K562 (cell line): ENCODE measurements at regions not wholly inside any gene's neighbourhood (a gene's known extent, or its start where the extent isn't known, plus 50 kb on each side); places are given as distances from the start of the nearest gene placed in this dataset.

Source experiments
- ATAC-seq: fragments of 200-7000 bp; cut with Tn5 transposase; 3 replicates; pipeline ENCODE4 v1.9.1; 2020; ENCODE audit warnings: moderate library complexity
- BruUV-seq: library from RNA; stranded (reverse); fragments of 400-500 nt; replicated peaks from 2 replicates; lab custom pipeline; 2021; lab: Mats Ljungman, UMichigan
- CTCF ChIA-PET: fragments of 300-600 bp; formaldehyde crosslinking; extraction: SDS; loops from one replicate; lab custom pipeline; 2021; ENCODE audit warnings: low intra/inter-chr PET ratio; lab: Yijun Ruan, JAX
- POLR2A ChIA-PET: fragments of 300-600, 350-650 bp; sonication (Branson Sonifier 250); formaldehyde crosslinking; extraction: SDS; loops from one replicate; lab custom pipeline; 2021; ENCODE audit warnings: antibody characterized with exemption, inconsistent platforms; lab: Yijun Ruan, JAX
- DNase-seq, 4 experiments: peaks; one replicate each; pipeline versions ENCODE4 v3.0.0 to v3.0.0-alpha.2; 2011 to 2018; ENCODE audit warnings: low spot score in 3 of 4, mixed read lengths in 3 of 4; ENCODE audit errors: extremely low read depth in 1 of 4
- FAIRE-seq: peaks from 2 replicates; lab custom pipeline; 2011; peaks lifted over from hg19 to GRCh38; lab: Jason Lieb, UNC
- H2AFZ ChIP-seq: 2 replicates; pipeline ENCODE4 v1.6.0; 2011; ENCODE audit warnings: low read depth, low read length, control low read depth, inconsistent platforms
- H3K27ac ChIP-seq: fragments of 200-600 bp; 3 replicates; pipeline ENCODE4 v1.8.0; 2011; ENCODE audit warnings: low read depth, mild to moderate bottlenecking, control low read depth, inconsistent platforms, low read length, moderate library complexity, mixed read lengths; ENCODE audit errors: extremely low read depth
- H3K27me3 ChIP-seq, 2 experiments: fragments of 300-600 bp in 1 of 2; 2 replicates in 1 of 2; 3 replicates in 1 of 2; pipeline versions ENCODE4 v1.6.0 to v1.8.0; 2011; ENCODE audit warnings: inconsistent platforms in 2 of 2, low read length in 2 of 2, mild to moderate bottlenecking in 1 of 2, mixed read lengths in 1 of 2, moderate library complexity in 1 of 2; ENCODE audit not compliant: control insufficient read depth in 2 of 2, insufficient read depth in 2 of 2
- H3K36me3 ChIP-seq: fragments of 300-600 bp; 3 replicates; pipeline ENCODE4 v1.8.0; 2011; ENCODE audit warnings: mild to moderate bottlenecking, low read length, inconsistent platforms; ENCODE audit not compliant: control insufficient read depth, insufficient read depth
- H3K4me1 ChIP-seq, 2 experiments: fragments of 200-600 bp in 1 of 2; replicated peaks in 1 of 2; 2 replicates in 1 of 2; 3 replicates in 1 of 2; pipeline versions ENCODE4 v1.5.1 to v1.8.0; 2011; ENCODE audit warnings: inconsistent platforms in 2 of 2, low read length in 2 of 2, mild to moderate bottlenecking in 1 of 2, mixed read lengths in 1 of 2, moderate library complexity in 1 of 2; ENCODE audit not compliant: control insufficient read depth in 2 of 2, insufficient read depth in 2 of 2
- H3K4me2 ChIP-seq: 2 replicates; pipeline ENCODE4 v1.6.1; 2011; ENCODE audit warnings: low read length, control low read depth, inconsistent platforms, mixed read lengths; ENCODE audit not compliant: insufficient read depth
- H3K4me3 ChIP-seq: fragments of 200-600 bp; sonication (generic), shearing (Covaris generic); 2 replicates; pipeline ENCODE4 v1.5.1; 2016; ENCODE audit warnings: control low read depth, inconsistent platforms
- H3K79me2 ChIP-seq: fragments of 200-600 bp; 3 replicates; pipeline ENCODE4 v1.8.0; 2011; ENCODE audit warnings: low read length, inconsistent platforms; ENCODE audit not compliant: control insufficient read depth, insufficient read depth
- H3K9ac ChIP-seq, 2 experiments: 2 replicates each; pipeline versions ENCODE4 v1.6.0 to v1.6.1; 2011; ENCODE audit warnings: low read depth in 2 of 2, low read length in 2 of 2, control low read depth in 1 of 2, inconsistent platforms in 1 of 2, mild to moderate bottlenecking in 1 of 2, mixed read lengths in 1 of 2; ENCODE audit not compliant: insufficient read depth in 1 of 2
- H3K9me1 ChIP-seq: one replicate; pipeline ENCODE4 v1.6.0; 2011; ENCODE audit warnings: inconsistent platforms, mild to moderate bottlenecking, low read length, moderate library complexity; ENCODE audit not compliant: control insufficient read depth, insufficient read depth
- H3K9me3 ChIP-seq: replicated peaks from 2 replicates; pipeline ENCODE4 v1.5.1; 2011; ENCODE audit warnings: low read depth, low read length, inconsistent platforms; ENCODE audit not compliant: control insufficient read depth, insufficient read depth
- H4K20me1 ChIP-seq: replicated peaks from 2 replicates; pipeline ENCODE4 v1.6.1; 2011; ENCODE audit warnings: low read length, inconsistent platforms, mixed read lengths; ENCODE audit not compliant: control insufficient read depth, insufficient read depth
- BCOR ChIP-seq: fragments of 450-650 bp; IDR thresholded peaks from 2 replicates; pipeline ENCODE4 v1.6.1; 2016
- CEBPG ChIP-seq, 3 experiments: fragments of 200-800 bp in 1 of 3; sonication (Bioruptor generic) in 1 of 3; sonication (generic) in 1 of 3; formaldehyde crosslinking in 1 of 3; IDR thresholded peaks in 2 of 3; conservative IDR thresholded peaks in 1 of 3; 2 replicates each; pipeline versions ENCODE4 v1.6.1 to v1.8.0; 2016 to 2022; ENCODE audit warnings: missing compliant biosample characterization in 2 of 3, missing genetic modification characterization in 2 of 3, mild to moderate bottlenecking in 1 of 3, missing genetic modification reagents in 1 of 3
- DACH1 ChIP-seq: fragments of 450-650 bp; IDR thresholded peaks from 2 replicates; pipeline ENCODE4 v1.6.1; 2018; ENCODE audit not compliant: partially characterized antibody
- GTF2E2 ChIP-seq: fragments of 200-800 bp; sonication (Bioruptor generic); IDR thresholded peaks from 2 replicates; pipeline ENCODE4 v1.6.1; 2016; ENCODE audit warnings: missing genetic modification characterization, missing compliant biosample characterization
- KDM1A ChIP-seq, 2 experiments: fragments of 450-650 bp; IDR thresholded peaks; 2 replicates each; pipeline ENCODE4 v1.6.1; 2016; ENCODE audit warnings: mild to moderate bottlenecking in 2 of 2
- LARP7 ChIP-seq: fragments of 450-650 bp; IDR thresholded peaks from 2 replicates; pipeline ENCODE4 v1.6.1; 2016
- POLR3A ChIP-seq: IDR thresholded peaks from 2 replicates; pipeline ENCODE4 v1.6.1; 2011; ENCODE audit warnings: borderline replicate concordance, mild to moderate bottlenecking, moderate library complexity; ENCODE audit not compliant: insufficient read length, insufficient read depth; ENCODE audit errors: extremely low read depth
- POLR3G ChIP-seq: IDR thresholded peaks from 2 replicates; pipeline ENCODE4 v1.6.1; 2011; ENCODE audit not compliant: insufficient read length, insufficient replicate concordance; ENCODE audit errors: extremely low read depth
- SAFB2 ChIP-seq: fragments of 200-400 bp; formaldehyde crosslinking; IDR thresholded peaks from 2 replicates; pipeline ENCODE4 v1.6.1; 2018; ENCODE audit warnings: borderline replicate concordance, low read length, low read depth, moderate library complexity; ENCODE audit not compliant: severe bottlenecking
- TARDBP ChIP-seq: fragments of 450-650 bp; IDR thresholded peaks from 2 replicates; pipeline ENCODE4 v1.6.1; 2016
- TRIM28 ChIP-seq: fragments of 450-650 bp; IDR thresholded peaks from 2 replicates; pipeline ENCODE4 v1.6.1; 2017
- ZFP36 ChIP-seq: fragments of 150-350 bp; IDR thresholded peaks from 2 replicates; pipeline ENCODE4 v1.6.1; 2018; ENCODE audit warnings: low read length, low read depth; ENCODE audit not compliant: partially characterized antibody
- ZNF124 ChIP-seq: sonication (generic); formaldehyde crosslinking; IDR thresholded peaks from 2 replicates; pipeline ENCODE4 v1.8.1; 2022; ENCODE audit warnings: missing genetic modification reagents
- WGBS: fragments of 100-300 bp; shearing (Covaris generic); methylation state at CpG from one replicate; pipeline ENCODE4 v1.1.6; 2016; ENCODE audit warnings: low coverage, mixed read lengths; ENCODE audit not compliant: insufficient coverage; ENCODE audit errors: missing lambda C conversion rate; 5-methylcytosine and 5-hydroxymethylcytosine counted together
- in situ Hi-C: fragments of 300-500 bp; cut with MboI; formaldehyde crosslinking; loops from 4 replicates; pipeline ENCODE4 v1.15.0; 2018; ENCODE audit warnings: inconsistent platforms, mixed read lengths
- intact Hi-C: fragments of 100-400 bp; cut with micrococcal nuclease; formaldehyde crosslinking; loops from 2 replicates; pipeline ENCODE4 v1.14.2; 2022
- TF ChIP-seq, protein P1 (sequence below): sonication (generic); formaldehyde crosslinking; IDR thresholded peaks from 2 replicates; pipeline ENCODE4 v1.8.1; 2023; ENCODE audit warnings: mild to moderate bottlenecking, missing genetic modification reagents
- TF ChIP-seq, protein P2 (sequence below): fragments of 450-650 bp; IDR thresholded peaks from 2 replicates; pipeline ENCODE4 v1.6.1; 2016; ENCODE audit warnings: missing biosample characterization, missing genetic modification characterization

DNA sequence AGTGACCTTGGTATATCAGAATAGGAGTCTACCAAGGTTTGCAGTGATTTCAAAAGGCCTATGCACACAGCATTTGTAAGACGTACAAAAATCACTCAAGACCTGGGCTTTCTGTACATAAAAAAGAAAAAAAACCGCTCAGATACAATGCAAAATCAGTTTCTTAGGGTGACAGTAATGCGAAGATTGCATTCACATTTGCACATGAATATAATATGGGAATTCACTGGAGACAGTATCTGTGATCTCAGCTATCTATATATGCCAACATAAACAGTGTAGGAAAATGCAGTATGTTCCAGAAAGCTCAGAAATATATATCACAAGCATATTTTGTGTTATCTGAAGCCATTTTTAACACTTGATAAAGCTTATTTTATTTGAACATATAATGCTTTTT lies 176.4 kb upstream of the MYOCD start:
- H2AFZ ChIP-seq = no peak overlapping the region
- H3K9me3 ChIP-seq = no peaks in the 10 kb centered on the region
- H4K20me1 ChIP-seq = no peaks in the 10 kb centered on the region
- no peak for FAIRE-seq
- H3K79me2 ChIP-seq = no peaks in the 10 kb centered on the region
- H3K36me3 ChIP-seq = no peaks in the 10 kb centered on the region
- ChIA-PET POLR2A (no interaction called here), CTCF (no interaction called here)
- H3K4me3 ChIP-seq = no peak overlapping the region
- TF ChIP-seq, protein P1, sequence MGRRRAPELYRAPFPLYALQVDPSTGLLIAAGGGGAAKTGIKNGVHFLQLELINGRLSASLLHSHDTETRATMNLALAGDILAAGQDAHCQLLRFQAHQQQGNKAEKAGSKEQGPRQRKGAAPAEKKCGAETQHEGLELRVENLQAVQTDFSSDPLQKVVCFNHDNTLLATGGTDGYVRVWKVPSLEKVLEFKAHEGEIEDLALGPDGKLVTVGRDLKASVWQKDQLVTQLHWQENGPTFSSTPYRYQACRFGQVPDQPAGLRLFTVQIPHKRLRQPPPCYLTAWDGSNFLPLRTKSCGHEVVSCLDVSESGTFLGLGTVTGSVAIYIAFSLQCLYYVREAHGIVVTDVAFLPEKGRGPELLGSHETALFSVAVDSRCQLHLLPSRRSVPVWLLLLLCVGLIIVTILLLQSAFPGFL (CRISPR knock-in tag) = no peak
- TF ChIP-seq POLR3G (no peak), CEBPG (CRISPR knock-in tag; IDR thresholded peaks at IDR 0.05) (no peak), CEBPG (tag; conservative IDR thresholded peaks at IDR 0.05 in 1 of 2, IDR thresholded peaks at IDR 0.05 in 1 of 2) (no peak), ZFP36 (no peak), SAFB2 (no peak), TARDBP (no peak), LARP7 (no peak), KDM1A (IDR thresholded peaks at IDR 0.05) (no peak), GTF2E2 (tag) (no peak), POLR3A (no peak), ZNF124 (CRISPR knock-in tag) (no peak), BCOR (no peak), DACH1 (no peak), TRIM28 (no peak)
- TF ChIP-seq, protein P2, sequence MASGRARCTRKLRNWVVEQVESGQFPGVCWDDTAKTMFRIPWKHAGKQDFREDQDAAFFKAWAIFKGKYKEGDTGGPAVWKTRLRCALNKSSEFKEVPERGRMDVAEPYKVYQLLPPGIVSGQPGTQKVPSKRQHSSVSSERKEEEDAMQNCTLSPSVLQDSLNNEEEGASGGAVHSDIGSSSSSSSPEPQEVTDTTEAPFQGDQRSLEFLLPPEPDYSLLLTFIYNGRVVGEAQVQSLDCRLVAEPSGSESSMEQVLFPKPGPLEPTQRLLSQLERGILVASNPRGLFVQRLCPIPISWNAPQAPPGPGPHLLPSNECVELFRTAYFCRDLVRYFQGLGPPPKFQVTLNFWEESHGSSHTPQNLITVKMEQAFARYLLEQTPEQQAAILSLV (tag) = no peak
- no peaks in the 10 kb centered on the region for H3K27me3 ChIP-seq
- no peaks in the 10 kb centered on the region for H3K4me1 ChIP-seq
- WGBS = 6% methylated on average over 3 of the region's 3 CpGs
- H3K4me2 ChIP-seq = no peak overlapping the region
- no peak for DNase-seq
- no peak overlapping the region for H3K27ac ChIP-seq
- in situ Hi-C loops (no loop called here), intact Hi-C loops (no loop called here)
- no peak overlapping the region for H3K9ac ChIP-seq
- BruUV-seq = no TSS peak
- ATAC-seq = no peak
- no peaks in the 10 kb centered on the region for H3K9me1 ChIP-seq
